ENCODE measurements at regions not wholly inside any gene's neighbourhood (a gene's known extent, or its start where the extent isn't known, plus 50 kb on each side); places are given as distances from the start of the nearest gene placed in this dataset.

GRCh38 chr6:168988280-168988679 is 265.4 kb downstream of the THBS2 start:
- Mint-ChIP-seq H3K27me3 (peaks cover 5% of the 10 kb centered on the region), H3K27ac (no peak overlapping the region), H3K4me1 (peaks cover 6% of the 10 kb centered on the region), H3K36me3 (ENCODE audit: low read depth) (no peaks in the 10 kb centered on the region), H3K4me3 (no peak overlapping the region)
- no peaks in the 10 kb centered on the region for H3K9me3 ChIP-seq (ENCODE audit: control insufficient read depth, low read length, poor library complexity, severe bottlenecking)
- ATAC-seq (no peak), DNase-seq (no peak)

- no peak overlapping the region for H3K4me3 Mint-ChIP-seq
- H3K4me1 Mint-ChIP-seq: peaks cover 3% of the 10 kb centered on the region
- H3K9me3 ChIP-seq (ENCODE audit: control insufficient read depth, low read length, poor library complexity, severe bottlenecking): peaks cover 3% of the 10 kb centered on the region
- no peak for ATAC-seq
- H3K27me3 Mint-ChIP-seq: peaks cover 12% of the 10 kb centered on the region
- no peak for DNase-seq
- H3K27ac Mint-ChIP-seq: no peak overlapping the region
- no peaks in the 10 kb centered on the region for H3K36me3 Mint-ChIP-seq (ENCODE audit: low read depth)
Observed at GRCh38 chr6:168985705-168986104, 267.9 kb downstream of the THBS2 start.

- Mint-ChIP-seq H3K36me3 (ENCODE audit: low read depth) (no peaks in the 10 kb centered on the region), H3K4me1 (peaks cover 3% of the 10 kb centered on the region), H3K27me3 (peaks cover 12% of the 10 kb centered on the region), H3K27ac (no peak overlapping the region), H3K4me3 (no peak overlapping the region)
- H3K9me3 ChIP-seq (ENCODE audit: control insufficient read depth, low read length, poor library complexity, severe bottlenecking): peaks cover 3% of the 10 kb centered on the region
- ATAC-seq: no peak
- DNase-seq: no peak
Observed at GRCh38 chr6:168983925-168984324, 269.7 kb downstream of the THBS2 start.

GRCh38 chr6:168981187-168981586 is 272.5 kb downstream of the THBS2 start:
- peaks cover 3% of the 10 kb centered on the region for H3K9me3 ChIP-seq (ENCODE audit: control insufficient read depth, low read length, poor library complexity, severe bottlenecking)
- Mint-ChIP-seq H3K27me3 (peaks cover 12% of the 10 kb centered on the region), H3K4me3 (no peak overlapping the region), H3K27ac (no peak overlapping the region), H3K36me3 (ENCODE audit: low read depth) (no peaks in the 10 kb centered on the region), H3K4me1 (no peaks in the 10 kb centered on the region)
- no peak for ATAC-seq
- no peak for DNase-seq

- Mint-ChIP-seq H3K27me3 (peaks cover 12% of the 10 kb centered on the region), H3K4me1 (no peaks in the 10 kb centered on the region), H3K36me3 (ENCODE audit: low read depth) (no peaks in the 10 kb centered on the region), H3K4me3 (no peak overlapping the region), H3K27ac (no peak overlapping the region)
- DNase-seq (no peak), ATAC-seq (no peak)
- H3K9me3 ChIP-seq (ENCODE audit: control insufficient read depth, low read length, poor library complexity, severe bottlenecking): peaks cover 3% of the 10 kb centered on the region
Observed at GRCh38 chr6:168979254-168979653, 274.4 kb downstream of the THBS2 start.

- DNase-seq (no peak), ATAC-seq (no peak)
- H3K27ac Mint-ChIP-seq: no peak overlapping the region
- peaks cover 34% of the 10 kb centered on the region for H3K27me3 Mint-ChIP-seq
- H3K4me3 Mint-ChIP-seq: no peak overlapping the region
- no peaks in the 10 kb centered on the region for H3K4me1 Mint-ChIP-seq
- H3K9me3 ChIP-seq (ENCODE audit: control insufficient read depth, low read length, poor library complexity, severe bottlenecking): no peaks in the 10 kb centered on the region
- H3K36me3 Mint-ChIP-seq (ENCODE audit: low read depth): no peaks in the 10 kb centered on the region
Observed at GRCh38 chr6:168972128-168972527, 281.5 kb downstream of the THBS2 start.

GRCh38 chr6:168971549-168971948 is 282.1 kb downstream of the THBS2 start:
- Mint-ChIP-seq H3K27me3 (peaks cover 34% of the 10 kb centered on the region), H3K4me3 (no peak overlapping the region), H3K27ac (no peak overlapping the region), H3K4me1 (no peaks in the 10 kb centered on the region), H3K36me3 (ENCODE audit: low read depth) (no peaks in the 10 kb centered on the region)
- DNase-seq (no peak), ATAC-seq (no peak)
- H3K9me3 ChIP-seq (ENCODE audit: control insufficient read depth, low read length, poor library complexity, severe bottlenecking): no peaks in the 10 kb centered on the region

- no peak for ATAC-seq
- no peak for DNase-seq
- Mint-ChIP-seq H3K36me3 (ENCODE audit: low read depth) (no peaks in the 10 kb centered on the region), H3K27ac (no peak overlapping the region), H3K4me3 (no peak overlapping the region), H3K27me3 (peaks cover 43% of the 10 kb centered on the region), H3K4me1 (no peaks in the 10 kb centered on the region)
- no peaks in the 10 kb centered on the region for H3K9me3 ChIP-seq (ENCODE audit: control insufficient read depth, low read length, poor library complexity, severe bottlenecking)
Observed at GRCh38 chr6:168968801-168969200, 284.8 kb downstream of the THBS2 start.

GRCh38 chr6:168968228-168968627 is 285.4 kb downstream of the THBS2 start:
- Mint-ChIP-seq H3K36me3 (ENCODE audit: low read depth) (no peaks in the 10 kb centered on the region), H3K4me1 (no peaks in the 10 kb centered on the region), H3K27me3 (peaks cover 48% of the 10 kb centered on the region), H3K4me3 (no peak overlapping the region), H3K27ac (no peak overlapping the region)
- DNase-seq (peak in 1 of 3 donors; percentile 8), ATAC-seq (peak; percentile 84)
- H3K9me3 ChIP-seq (ENCODE audit: control insufficient read depth, low read length, poor library complexity, severe bottlenecking): no peaks in the 10 kb centered on the region

- H3K9me3 ChIP-seq (ENCODE audit: control insufficient read depth, low read length, poor library complexity, severe bottlenecking): no peaks in the 10 kb centered on the region
- H3K36me3 Mint-ChIP-seq (ENCODE audit: low read depth): no peaks in the 10 kb centered on the region
- peak overlapping the region; percentile 1 for H3K27ac Mint-ChIP-seq
- no peak for DNase-seq
- no peaks in the 10 kb centered on the region for H3K4me1 Mint-ChIP-seq
- ATAC-seq: no peak
- peaks cover 50% of the 10 kb centered on the region for H3K27me3 Mint-ChIP-seq
- H3K4me3 Mint-ChIP-seq: no peak overlapping the region
Observed at GRCh38 chr6:168967281-168967925, 286.2 kb downstream of the THBS2 start.

- Mint-ChIP-seq H3K27ac (no peak overlapping the region), H3K36me3 (ENCODE audit: low read depth) (no peaks in the 10 kb centered on the region), H3K4me1 (no peaks in the 10 kb centered on the region), H3K27me3 (peaks cover 39% of the 10 kb centered on the region), H3K4me3 (no peak overlapping the region)
- DNase-seq: no peak
- ATAC-seq: no peak
- H3K9me3 ChIP-seq (ENCODE audit: control insufficient read depth, low read length, poor library complexity, severe bottlenecking): no peaks in the 10 kb centered on the region
Observed at GRCh38 chr6:168964138-168964835, 289.4 kb downstream of the THBS2 start.

GRCh38 chr6:168962886-168963285 is 290.8 kb downstream of the THBS2 start:
- DNase-seq (no peak), ATAC-seq (no peak)
- no peaks in the 10 kb centered on the region for H3K9me3 ChIP-seq (ENCODE audit: control insufficient read depth, low read length, poor library complexity, severe bottlenecking)
- no peaks in the 10 kb centered on the region for H3K4me1 Mint-ChIP-seq
- no peak overlapping the region for H3K27ac Mint-ChIP-seq
- H3K36me3 Mint-ChIP-seq (ENCODE audit: low read depth): no peaks in the 10 kb centered on the region
- H3K4me3 Mint-ChIP-seq: no peak overlapping the region
- H3K27me3 Mint-ChIP-seq: peaks cover 50% of the 10 kb centered on the region

- no peaks in the 10 kb centered on the region for H3K9me3 ChIP-seq (ENCODE audit: control insufficient read depth, low read length, poor library complexity, severe bottlenecking)
- ATAC-seq (no peak), DNase-seq (no peak)
- Mint-ChIP-seq H3K27ac (no peak overlapping the region), H3K4me3 (no peak overlapping the region), H3K4me1 (peaks cover 4% of the 10 kb centered on the region), H3K36me3 (ENCODE audit: low read depth) (no peaks in the 10 kb centered on the region), H3K27me3 (peaks cover 61% of the 10 kb centered on the region)
Observed at GRCh38 chr6:168961264-168961656, 292.4 kb downstream of the THBS2 start.

All from T-helper 17 cell (primary cell).